H1 (cell line): ENCODE measurements at regions not wholly inside any gene's neighbourhood (a gene's known extent, or its start where the extent isn't known, plus 50 kb on each side); places are given as distances from the start of the nearest gene placed in this dataset.

ENCODE experiments used
- BACH1 ChIP-seq: IDR thresholded peaks from 2 replicates; pipeline ENCODE4 v1.6.1; 2012; ENCODE audit warnings: low read length, improper control_type of control experiment
- HDAC2 ChIP-seq, 2 experiments: fragments of 300-600 bp in 1 of 2; sonication (generic) in 1 of 2; IDR thresholded peaks; 2 replicates each; pipeline ENCODE4 v1.6.1; 2011 to 2012; ENCODE audit warnings: low read depth in 2 of 2, low read length in 2 of 2, mild to moderate bottlenecking in 2 of 2, moderate library complexity in 2 of 2, borderline replicate concordance in 1 of 2, inconsistent platforms in 1 of 2
- KDM1A ChIP-seq: fragments of 200-600, 300-600 bp; sonication (generic); IDR thresholded peaks from 2 replicates; pipeline ENCODE4 v1.7.1; 2016; ENCODE audit warnings: mild to moderate bottlenecking, low read length, borderline replicate concordance
- POLR2A ChIP-seq, 2 experiments: IDR thresholded peaks; 1 replicate in 1 of 2; 2 replicates in 1 of 2; pipeline ENCODE4 v1.6.1; 2011; ENCODE audit warnings: low read depth in 2 of 2, low read length in 2 of 2, mild to moderate bottlenecking in 2 of 2; ENCODE audit errors: control extremely low read depth in 1 of 2
- RAD21 ChIP-seq, 2 experiments: IDR thresholded peaks in 1 of 2; conservative IDR thresholded peaks in 1 of 2; 2 replicates each; pipeline ENCODE4 v1.6.1; 2011; ENCODE audit warnings: low read depth in 2 of 2, low read length in 2 of 2, improper control_type of control experiment in 1 of 2, inconsistent platforms in 1 of 2, mild to moderate bottlenecking in 1 of 2, moderate library complexity in 1 of 2
- TF ChIP-seq, protein P1 (sequence below): fragments of 300-600 bp; sonication (generic); IDR thresholded peaks from 2 replicates; pipeline ENCODE4 v1.7.1; 2012; ENCODE audit warnings: low read length, moderate library complexity, mild to moderate bottlenecking, inconsistent platforms; ENCODE audit not compliant: insufficient replicate concordance

GRCh38 chr1:229076195-229076594, 194.7 kb upstream of the RAB4A start (continued):
- TF ChIP-seq, protein P1, sequence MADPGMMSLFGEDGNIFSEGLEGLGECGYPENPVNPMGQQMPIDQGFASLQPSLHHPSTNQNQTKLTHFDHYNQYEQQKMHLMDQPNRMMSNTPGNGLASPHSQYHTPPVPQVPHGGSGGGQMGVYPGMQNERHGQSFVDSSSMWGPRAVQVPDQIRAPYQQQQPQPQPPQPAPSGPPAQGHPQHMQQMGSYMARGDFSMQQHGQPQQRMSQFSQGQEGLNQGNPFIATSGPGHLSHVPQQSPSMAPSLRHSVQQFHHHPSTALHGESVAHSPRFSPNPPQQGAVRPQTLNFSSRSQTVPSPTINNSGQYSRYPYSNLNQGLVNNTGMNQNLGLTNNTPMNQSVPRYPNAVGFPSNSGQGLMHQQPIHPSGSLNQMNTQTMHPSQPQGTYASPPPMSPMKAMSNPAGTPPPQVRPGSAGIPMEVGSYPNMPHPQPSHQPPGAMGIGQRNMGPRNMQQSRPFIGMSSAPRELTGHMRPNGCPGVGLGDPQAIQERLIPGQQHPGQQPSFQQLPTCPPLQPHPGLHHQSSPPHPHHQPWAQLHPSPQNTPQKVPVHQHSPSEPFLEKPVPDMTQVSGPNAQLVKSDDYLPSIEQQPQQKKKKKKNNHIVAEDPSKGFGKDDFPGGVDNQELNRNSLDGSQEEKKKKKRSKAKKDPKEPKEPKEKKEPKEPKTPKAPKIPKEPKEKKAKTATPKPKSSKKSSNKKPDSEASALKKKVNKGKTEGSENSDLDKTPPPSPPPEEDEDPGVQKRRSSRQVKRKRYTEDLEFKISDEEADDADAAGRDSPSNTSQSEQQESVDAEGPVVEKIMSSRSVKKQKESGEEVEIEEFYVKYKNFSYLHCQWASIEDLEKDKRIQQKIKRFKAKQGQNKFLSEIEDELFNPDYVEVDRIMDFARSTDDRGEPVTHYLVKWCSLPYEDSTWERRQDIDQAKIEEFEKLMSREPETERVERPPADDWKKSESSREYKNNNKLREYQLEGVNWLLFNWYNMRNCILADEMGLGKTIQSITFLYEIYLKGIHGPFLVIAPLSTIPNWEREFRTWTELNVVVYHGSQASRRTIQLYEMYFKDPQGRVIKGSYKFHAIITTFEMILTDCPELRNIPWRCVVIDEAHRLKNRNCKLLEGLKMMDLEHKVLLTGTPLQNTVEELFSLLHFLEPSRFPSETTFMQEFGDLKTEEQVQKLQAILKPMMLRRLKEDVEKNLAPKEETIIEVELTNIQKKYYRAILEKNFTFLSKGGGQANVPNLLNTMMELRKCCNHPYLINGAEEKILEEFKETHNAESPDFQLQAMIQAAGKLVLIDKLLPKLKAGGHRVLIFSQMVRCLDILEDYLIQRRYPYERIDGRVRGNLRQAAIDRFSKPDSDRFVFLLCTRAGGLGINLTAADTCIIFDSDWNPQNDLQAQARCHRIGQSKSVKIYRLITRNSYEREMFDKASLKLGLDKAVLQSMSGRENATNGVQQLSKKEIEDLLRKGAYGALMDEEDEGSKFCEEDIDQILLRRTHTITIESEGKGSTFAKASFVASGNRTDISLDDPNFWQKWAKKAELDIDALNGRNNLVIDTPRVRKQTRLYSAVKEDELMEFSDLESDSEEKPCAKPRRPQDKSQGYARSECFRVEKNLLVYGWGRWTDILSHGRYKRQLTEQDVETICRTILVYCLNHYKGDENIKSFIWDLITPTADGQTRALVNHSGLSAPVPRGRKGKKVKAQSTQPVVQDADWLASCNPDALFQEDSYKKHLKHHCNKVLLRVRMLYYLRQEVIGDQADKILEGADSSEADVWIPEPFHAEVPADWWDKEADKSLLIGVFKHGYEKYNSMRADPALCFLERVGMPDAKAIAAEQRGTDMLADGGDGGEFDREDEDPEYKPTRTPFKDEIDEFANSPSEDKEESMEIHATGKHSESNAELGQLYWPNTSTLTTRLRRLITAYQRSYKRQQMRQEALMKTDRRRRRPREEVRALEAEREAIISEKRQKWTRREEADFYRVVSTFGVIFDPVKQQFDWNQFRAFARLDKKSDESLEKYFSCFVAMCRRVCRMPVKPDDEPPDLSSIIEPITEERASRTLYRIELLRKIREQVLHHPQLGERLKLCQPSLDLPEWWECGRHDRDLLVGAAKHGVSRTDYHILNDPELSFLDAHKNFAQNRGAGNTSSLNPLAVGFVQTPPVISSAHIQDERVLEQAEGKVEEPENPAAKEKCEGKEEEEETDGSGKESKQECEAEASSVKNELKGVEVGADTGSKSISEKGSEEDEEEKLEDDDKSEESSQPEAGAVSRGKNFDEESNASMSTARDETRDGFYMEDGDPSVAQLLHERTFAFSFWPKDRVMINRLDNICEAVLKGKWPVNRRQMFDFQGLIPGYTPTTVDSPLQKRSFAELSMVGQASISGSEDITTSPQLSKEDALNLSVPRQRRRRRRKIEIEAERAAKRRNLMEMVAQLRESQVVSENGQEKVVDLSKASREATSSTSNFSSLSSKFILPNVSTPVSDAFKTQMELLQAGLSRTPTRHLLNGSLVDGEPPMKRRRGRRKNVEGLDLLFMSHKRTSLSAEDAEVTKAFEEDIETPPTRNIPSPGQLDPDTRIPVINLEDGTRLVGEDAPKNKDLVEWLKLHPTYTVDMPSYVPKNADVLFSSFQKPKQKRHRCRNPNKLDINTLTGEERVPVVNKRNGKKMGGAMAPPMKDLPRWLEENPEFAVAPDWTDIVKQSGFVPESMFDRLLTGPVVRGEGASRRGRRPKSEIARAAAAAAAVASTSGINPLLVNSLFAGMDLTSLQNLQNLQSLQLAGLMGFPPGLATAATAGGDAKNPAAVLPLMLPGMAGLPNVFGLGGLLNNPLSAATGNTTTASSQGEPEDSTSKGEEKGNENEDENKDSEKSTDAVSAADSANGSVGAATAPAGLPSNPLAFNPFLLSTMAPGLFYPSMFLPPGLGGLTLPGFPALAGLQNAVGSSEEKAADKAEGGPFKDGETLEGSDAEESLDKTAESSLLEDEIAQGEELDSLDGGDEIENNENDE, result no peak
- TF ChIP-seq BACH1, result no peak
- no peak for TF ChIP-seq KDM1A
- no peak for TF ChIP-seq RAD21 (IDR thresholded peaks at IDR 0.05 in 1 of 2, conservative IDR thresholded peaks at IDR 0.05 in 1 of 2; ENCODE audit: low read depth in 2 of 2, low read length in 2 of 2)
- TF ChIP-seq HDAC2 (IDR thresholded peaks at IDR 0.05; ENCODE audit: borderline replicate concordance in 1 of 2, low read depth in 2 of 2, low read length in 2 of 2), result no peak
- no peak for TF ChIP-seq POLR2A (IDR thresholded peaks at IDR 0.05; ENCODE audit: control extremely low read depth in 1 of 2, low read depth in 2 of 2, low read length in 2 of 2)
